Neural cell (in vitro differentiated cells): ENCODE measurements at regions not wholly inside any gene's neighbourhood (a gene's known extent, or its start where the extent isn't known, plus 50 kb on each side); places are given as distances from the start of the nearest gene placed in this dataset.
"Not testable (repeated sequence)": the region's sequence is repeated elsewhere in the genome, so short reads cannot be mapped to it uniquely, and the experiment has no call there.

Experiments used
- H2AFZ ChIP-seq: fragments of 200-600, 300-800 bp; sonication (generic), shearing (Covaris generic); 2 replicates; pipeline ENCODE4 v1.6.0; 2014; ENCODE audit warnings: low read depth, mild to moderate bottlenecking, antibody characterized with exemption, low read length, moderate library complexity
- H3F3A ChIP-seq: fragments of 200-600 bp; shearing (Covaris generic); 2 replicates; pipeline ENCODE4 v1.6.1; 2016; ENCODE audit warnings: mild to moderate bottlenecking, moderate library complexity, mixed read lengths, antibody characterized with exemption, low read length; ENCODE audit not compliant: insufficient read depth, poor library complexity, severe bottlenecking
- H3K27ac ChIP-seq: fragments of 200-600, 300-800 bp; sonication (generic), shearing (Covaris generic); 2 replicates; pipeline ENCODE4 v1.5.1; 2014; ENCODE audit warnings: mild to moderate bottlenecking, low read length, moderate library complexity
- H3K27me3 ChIP-seq: fragments of 300-800, 200-600 bp; sonication (generic), shearing (Covaris generic); 2 replicates; pipeline ENCODE4 v1.6.0; 2014; ENCODE audit warnings: mild to moderate bottlenecking, low read depth, low read length, moderate library complexity; ENCODE audit not compliant: insufficient read depth
- H3K36me3 ChIP-seq: fragments of 300-800, 200-600 bp; sonication (generic), shearing (Covaris generic); 2 replicates; pipeline ENCODE4 v1.5.1; 2014; ENCODE audit warnings: mild to moderate bottlenecking, antibody characterized with exemption, low read length, moderate library complexity; ENCODE audit not compliant: insufficient read depth
- H3K4me2 ChIP-seq: fragments of 300-800, 200-600 bp; sonication (generic), shearing (Covaris generic); 2 replicates; pipeline ENCODE4 v1.6.0; 2014; ENCODE audit warnings: mild to moderate bottlenecking, low read length
- H3K4me3 ChIP-seq: fragments of 300-800, 200-600 bp; sonication (generic), shearing (Covaris generic); 2 replicates; pipeline ENCODE4 v1.5.1; 2014; ENCODE audit warnings: mild to moderate bottlenecking, low read length, moderate library complexity
- H3K79me2 ChIP-seq: fragments of 200-600 bp; shearing (Covaris generic); replicated peaks from 2 replicates; pipeline ENCODE4 v1.6.0; 2014; ENCODE audit warnings: mild to moderate bottlenecking, low read length, moderate library complexity; ENCODE audit not compliant: insufficient read depth
- H3K9ac ChIP-seq: fragments of 300-800, 200-600 bp; sonication (generic), shearing (Covaris generic); 2 replicates; pipeline ENCODE4 v1.6.1; 2016; ENCODE audit warnings: mild to moderate bottlenecking, low read length, mixed read lengths
- H3K9me2 ChIP-seq: fragments of 200-600 bp; shearing (Covaris generic); 2 replicates; pipeline ENCODE4 v1.6.1; 2016; ENCODE audit warnings: mild to moderate bottlenecking, low read length, mixed read lengths; ENCODE audit not compliant: insufficient read depth
- H3K9me3 ChIP-seq: fragments of 200-600, 300-800 bp; sonication (generic), shearing (Covaris generic); 2 replicates; pipeline ENCODE4 v1.6.1; 2016; ENCODE audit warnings: mild to moderate bottlenecking, mixed run types, low read length, moderate library complexity, mixed read lengths
- H4K20me1 ChIP-seq: fragments of 200-600 bp; shearing (Covaris generic); 2 replicates; pipeline ENCODE4 v1.6.1; 2016; ENCODE audit warnings: mild to moderate bottlenecking, mixed run types; ENCODE audit not compliant: insufficient read depth
- CTCF ChIP-seq: fragments of 450-650 bp; IDR thresholded peaks from 2 replicates; pipeline ENCODE4 v1.5.1; 2014; ENCODE audit warnings: antibody characterized with exemption, mild to moderate bottlenecking, moderate library complexity; ENCODE audit not compliant: poor library complexity, severe bottlenecking
- EP300 ChIP-seq: fragments of 450-650 bp; conservative IDR thresholded peaks from 2 replicates; pipeline ENCODE4 v1.6.1; 2014; ENCODE audit warnings: antibody characterized with exemption, mild to moderate bottlenecking, moderate library complexity; ENCODE audit not compliant: poor library complexity, severe bottlenecking
- EZH2 ChIP-seq: fragments of 200-600, 300-800 bp; shearing (Covaris generic), sonication (generic); IDR thresholded peaks from 2 replicates; pipeline ENCODE4 v1.6.1; 2014; ENCODE audit warnings: antibody characterized with exemption, low read length, borderline replicate concordance, mild to moderate bottlenecking; ENCODE audit not compliant: insufficient read depth, poor library complexity, severe bottlenecking
- MXI1 ChIP-seq: fragments of 450-650 bp; conservative IDR thresholded peaks from 2 replicates; pipeline ENCODE4 v1.6.1; 2014; ENCODE audit warnings: antibody characterized with exemption, mild to moderate bottlenecking; ENCODE audit not compliant: poor library complexity, severe bottlenecking
- POLR2AphosphoS5 ChIP-seq: IDR thresholded peaks from 2 replicates; pipeline ENCODE4 v1.6.1; 2012
- RAD21 ChIP-seq: fragments of 450-650 bp; conservative IDR thresholded peaks from 2 replicates; pipeline ENCODE4 v1.6.1; 2014; ENCODE audit warnings: antibody characterized with exemption, mild to moderate bottlenecking, moderate library complexity
- REST ChIP-seq: IDR thresholded peaks from 2 replicates; pipeline ENCODE4 v1.6.1; 2012; ENCODE audit warnings: borderline replicate concordance
- SMC3 ChIP-seq: fragments of 450-650 bp; conservative IDR thresholded peaks from 2 replicates; pipeline ENCODE4 v1.6.1; 2014; ENCODE audit warnings: antibody characterized with exemption, mild to moderate bottlenecking, moderate library complexity; ENCODE audit not compliant: poor library complexity
- TAF1 ChIP-seq: IDR thresholded peaks from 2 replicates; pipeline ENCODE4 v1.6.1; 2012; ENCODE audit warnings: low read depth

GRCh38 chr9:124174433-124174832 is 83.3 kb upstream of the NEK6 start:
- Histone ChIP-seq H3K79me2 (no peaks in the 10 kb centered on the region), H3K4me3 (no peak overlapping the region), H4K20me1 (no peaks in the 10 kb centered on the region), H3K27me3 (no peaks in the 10 kb centered on the region), H2AFZ (no peak overlapping the region), H3F3A (no peaks in the 10 kb centered on the region), H3K36me3 (no peaks in the 10 kb centered on the region), H3K4me2 (no peak overlapping the region), H3K9ac (no peak overlapping the region), H3K9me2 (no peaks in the 10 kb centered on the region), H3K9me3 (no peaks in the 10 kb centered on the region), H3K27ac (no peak overlapping the region)
- TF ChIP-seq REST (no peak), TAF1 (no peak), CTCF (no peak), SMC3 (no peak), POLR2AphosphoS5 (no peak), EZH2 (no peak), EP300 (no peak), RAD21 (no peak), MXI1 (no peak)

GRCh38 chr9:124177522-124177921 is 80.2 kb upstream of the NEK6 start:
- H3K79me2 ChIP-seq, H3K4me3 ChIP-seq, H3K27ac ChIP-seq, H3K4me2 ChIP-seq, H3K9me3 ChIP-seq, H2AFZ ChIP-seq, H4K20me1 ChIP-seq, H3K27me3 ChIP-seq, H3F3A ChIP-seq, H3K9ac ChIP-seq, H3K9me2 ChIP-seq, H3K36me3 ChIP-seq: not testable (repeated sequence)
